ENCODE measurements at regions not wholly inside any gene's neighbourhood (a gene's known extent, or its start where the extent isn't known, plus 50 kb on each side); places are given as distances from the start of the nearest gene placed in this dataset.
"Not testable (repeated sequence)": the region's sequence is repeated elsewhere in the genome, so short reads cannot be mapped to it uniquely, and the experiment has no call there.

DNA sequence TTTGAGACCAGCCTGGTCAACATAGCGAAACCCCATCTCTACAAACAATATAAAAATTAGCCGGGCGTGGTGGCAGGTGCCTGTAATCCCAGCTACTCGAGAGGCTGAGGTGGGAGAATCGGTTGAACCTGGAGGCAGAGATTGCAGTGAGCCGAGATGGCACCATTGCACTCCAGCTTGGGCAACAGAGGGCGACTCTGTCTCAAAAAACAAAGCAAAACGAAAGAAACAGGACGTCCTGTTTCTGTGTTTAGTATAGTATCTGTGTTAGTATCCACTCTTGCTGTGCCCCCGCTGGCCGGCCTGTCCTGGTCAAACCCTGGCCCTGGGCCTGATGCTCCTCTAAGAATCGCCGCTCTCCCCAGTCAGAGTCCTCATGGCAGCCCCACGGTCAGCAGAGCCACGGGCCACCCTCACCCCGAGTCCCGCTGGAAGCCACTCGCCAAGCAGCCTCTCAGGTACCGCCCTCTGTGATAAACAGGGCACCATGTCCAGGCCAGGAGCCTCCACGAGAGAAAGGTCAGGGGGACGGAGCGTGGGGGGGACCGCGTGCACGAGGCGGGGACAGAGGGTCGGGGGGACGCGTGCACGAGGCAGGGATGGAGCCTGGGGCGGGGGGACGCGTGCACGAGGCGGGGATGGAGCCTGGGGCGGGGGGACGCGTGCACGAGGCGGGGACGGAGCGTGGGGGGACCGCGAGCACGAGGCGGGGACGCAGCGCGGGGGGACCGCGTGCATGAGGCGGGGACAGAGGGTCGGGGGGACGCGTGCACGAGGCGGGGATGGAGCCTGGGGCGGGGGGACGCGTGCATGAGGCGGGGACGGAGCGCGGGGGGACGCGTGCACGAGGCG is 384.5 kb downstream of the SMOC2 start:
- no peak for DNase-seq (ENCODE audit: low read depth)

DNA sequence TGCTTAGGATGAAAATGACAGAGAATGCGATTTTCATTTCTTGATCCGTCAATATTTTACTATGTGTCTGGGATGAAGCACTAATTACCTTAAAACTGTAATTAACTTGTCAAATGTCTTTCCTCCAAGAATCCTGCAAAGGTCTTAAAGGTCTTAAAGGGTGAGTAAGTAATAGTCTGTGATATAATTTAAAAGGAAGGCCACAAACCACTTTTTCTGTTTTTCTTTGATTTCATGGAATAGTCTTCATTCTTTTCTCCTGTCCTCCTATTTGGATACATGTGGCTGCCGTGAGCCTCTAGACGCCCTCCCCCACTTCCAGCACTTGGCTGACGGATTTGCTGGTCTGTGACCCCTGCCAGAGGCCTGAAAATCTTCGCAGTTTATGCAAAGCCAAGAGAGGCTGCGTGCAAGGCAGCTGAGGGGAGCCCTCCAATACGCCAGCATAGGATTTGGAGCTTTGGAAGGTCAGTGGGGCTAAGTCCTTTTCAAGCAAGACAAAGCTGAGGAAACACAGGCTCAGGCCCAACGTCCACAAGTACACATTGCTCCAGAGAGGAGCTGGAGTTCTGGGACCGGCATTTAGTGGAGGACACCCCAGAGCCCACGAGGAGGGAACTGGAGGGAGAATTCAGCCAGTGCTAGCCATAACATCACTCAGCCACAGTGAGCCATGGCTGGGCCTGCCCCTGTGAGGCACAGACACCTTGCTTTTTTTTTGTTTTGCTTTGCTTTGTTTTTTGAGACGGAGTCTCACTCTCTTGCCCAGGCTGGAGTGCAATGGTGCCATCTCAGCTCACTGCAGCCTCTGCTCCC is 382.6 kb downstream of the SMOC2 start:
- no peak for DNase-seq (ENCODE audit: low read depth)

DNA sequence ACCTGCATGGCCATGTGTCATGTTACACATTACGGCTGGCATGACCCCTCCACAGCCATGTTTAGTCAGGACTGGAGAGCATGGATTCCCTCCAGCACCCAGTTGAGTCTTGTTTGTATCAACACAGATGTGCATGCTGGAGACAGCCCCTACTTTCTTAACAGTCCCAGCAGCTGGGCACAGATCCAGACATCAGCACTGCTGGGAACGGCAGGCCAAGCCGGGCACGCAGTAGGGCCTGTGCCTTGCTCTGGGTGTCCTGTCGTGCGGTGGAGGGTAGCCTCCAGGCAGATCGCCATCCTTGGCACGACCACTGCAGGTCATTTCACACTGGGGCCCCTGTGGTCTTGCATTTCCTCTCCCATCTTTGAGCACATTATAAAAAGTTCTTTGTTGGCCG is 381.4 kb downstream of the SMOC2 start:
- DNase-seq (ENCODE audit: low read depth): no peak

DNA sequence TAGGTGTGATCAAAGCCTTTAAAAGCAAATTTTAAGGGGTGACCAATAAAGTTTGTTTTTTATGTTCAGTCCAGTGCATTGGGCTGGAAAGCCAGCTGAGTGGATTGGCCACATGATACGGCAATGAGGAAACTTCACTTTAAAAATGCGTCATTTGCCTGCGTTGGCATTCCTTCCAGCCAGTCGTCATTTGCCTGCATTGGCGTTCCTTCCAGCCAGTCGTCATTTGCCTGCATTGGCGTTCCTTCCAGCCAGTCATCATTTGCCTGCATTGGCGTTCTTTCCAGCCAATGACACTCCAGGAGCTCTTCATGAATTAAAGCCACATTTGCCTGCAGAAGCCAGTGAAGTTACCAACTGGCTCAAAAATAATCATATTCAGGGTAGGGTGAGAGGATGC is 378.6 kb downstream of the SMOC2 start:
- DNase-seq (ENCODE audit: low read depth): no peak

DNA sequence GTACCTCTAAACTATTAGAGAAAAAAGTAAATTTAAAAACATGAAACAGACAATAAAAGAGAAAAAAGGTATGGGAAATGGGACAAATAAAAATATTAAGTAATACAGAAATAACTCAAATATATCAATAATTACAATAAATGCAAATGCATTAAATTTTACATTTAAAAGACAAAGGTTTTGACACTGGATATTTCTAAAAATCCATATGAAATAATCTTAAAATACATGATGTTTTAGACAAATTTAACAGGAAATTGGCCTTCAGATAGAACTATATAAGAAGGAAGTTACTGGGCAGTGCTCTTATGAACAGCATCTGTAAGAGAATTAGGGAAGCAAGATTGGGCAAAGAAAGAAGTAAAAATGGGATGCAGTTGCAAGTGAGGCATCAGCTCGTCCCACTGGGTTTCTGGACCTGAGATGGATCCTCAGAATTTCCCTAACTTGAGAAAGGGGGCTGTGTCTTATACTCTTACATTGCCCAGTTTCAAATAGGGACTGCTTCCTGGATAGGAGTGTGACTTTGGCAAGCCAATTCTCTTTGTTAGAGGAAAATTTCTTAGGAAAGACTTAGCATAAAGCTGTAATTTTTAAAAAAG is 376.7 kb downstream of the SMOC2 start:
- DNase-seq (ENCODE audit: low read depth): no peak

DNA sequence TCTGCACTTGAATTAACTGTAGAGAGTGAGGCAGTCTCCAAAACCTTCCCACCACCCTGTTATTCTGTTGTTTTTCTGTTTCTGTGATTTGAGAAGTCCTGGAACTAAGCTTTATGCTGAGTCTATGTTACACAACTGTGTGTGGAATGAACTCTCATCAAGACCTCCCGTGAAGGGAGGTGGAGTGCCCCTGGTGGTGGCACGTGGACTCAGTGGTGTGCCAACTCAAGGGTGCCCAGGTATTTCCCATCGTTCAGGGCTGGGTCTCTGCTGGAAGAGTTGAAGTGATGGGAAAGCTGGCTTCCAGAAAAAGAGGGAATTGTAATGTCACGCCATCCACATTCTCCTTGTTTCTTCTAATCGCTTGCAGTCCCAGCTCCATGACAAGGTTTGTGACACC is 374.2 kb downstream of the SMOC2 start:
- no peak for DNase-seq (ENCODE audit: low read depth)

DNA sequence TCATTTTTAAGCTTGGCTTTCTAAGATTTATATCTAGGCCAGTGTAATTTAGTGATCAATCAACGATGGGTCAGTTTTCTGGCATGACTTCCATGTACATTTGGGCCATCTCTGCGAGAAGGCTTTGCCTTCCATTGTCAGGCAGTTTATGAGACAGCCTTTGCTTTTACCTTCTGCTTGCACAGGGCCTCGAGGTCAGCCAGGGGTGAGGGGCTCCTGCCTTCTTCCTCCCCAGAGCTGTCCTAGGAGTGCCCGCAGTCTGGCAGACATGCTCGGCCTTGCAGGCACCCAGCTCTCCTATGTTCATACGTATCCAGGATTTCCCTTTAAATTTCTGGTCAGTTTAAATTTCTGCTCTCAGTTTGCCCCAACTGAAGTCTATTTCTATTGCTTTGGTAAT is 367.2 kb downstream of the SMOC2 start:
- no peak for DNase-seq (ENCODE audit: low read depth)

DNA sequence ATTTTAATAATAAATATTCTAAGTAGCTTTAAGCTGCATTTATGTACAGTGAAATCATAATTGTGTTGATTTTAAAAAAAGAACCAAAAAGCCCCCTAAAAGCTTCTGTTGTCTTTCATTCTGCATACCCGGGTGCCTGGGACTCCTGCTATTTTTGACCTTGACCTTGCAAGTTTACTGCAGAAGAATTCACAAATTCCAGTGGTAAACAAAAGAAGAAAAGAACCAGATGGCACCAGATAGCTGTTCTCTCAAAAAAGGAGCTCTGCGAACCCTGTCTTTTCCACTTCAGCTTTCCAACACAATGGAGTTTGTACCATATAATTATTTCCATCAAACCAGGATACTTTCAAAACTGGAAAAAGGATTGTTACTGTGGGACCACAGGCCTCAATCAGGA is 363.3 kb downstream of the SMOC2 start:
- no peak for DNase-seq (ENCODE audit: low read depth)

DNA sequence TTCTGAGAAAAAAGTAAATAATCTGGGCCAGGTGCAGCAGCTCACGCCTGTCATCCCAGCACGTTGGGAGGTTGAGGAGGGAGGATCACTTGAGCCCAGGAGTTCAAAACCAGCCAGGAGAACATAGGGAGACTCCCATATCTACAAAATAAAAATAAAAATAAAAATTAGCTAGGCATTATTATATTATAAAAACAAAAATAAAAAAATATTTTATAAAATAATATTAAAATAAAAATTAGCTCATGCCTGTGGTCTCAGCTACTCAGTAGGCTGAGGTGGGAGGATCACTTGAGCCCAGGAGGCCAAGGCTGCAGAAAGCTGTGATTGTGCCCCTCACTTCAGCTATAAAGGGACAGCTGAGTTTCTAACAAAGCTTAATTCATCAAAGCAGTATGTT is 362.9 kb downstream of the SMOC2 start:
- no peak for DNase-seq (ENCODE audit: low read depth)

DNA sequence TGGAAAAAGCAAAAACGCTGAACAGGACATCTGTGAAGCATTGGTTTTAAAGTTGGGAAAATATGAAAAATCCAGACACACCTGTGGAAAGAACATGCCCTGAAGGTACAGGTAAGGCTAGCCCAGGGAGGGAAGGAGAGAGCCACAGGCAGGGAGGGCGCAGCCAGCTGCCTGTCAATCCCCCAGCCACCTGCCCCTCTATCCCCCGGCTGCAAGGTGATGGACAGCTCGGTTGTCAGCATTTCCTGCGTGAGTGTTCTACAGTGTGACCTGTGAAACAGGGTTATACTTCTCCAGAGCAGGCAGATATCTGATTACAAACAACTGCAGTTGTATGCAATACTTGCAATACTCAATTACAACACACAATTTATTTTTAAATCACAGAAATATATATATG is 358.1 kb downstream of the SMOC2 start:
- DNase-seq (ENCODE audit: low read depth): no peak

DNA sequence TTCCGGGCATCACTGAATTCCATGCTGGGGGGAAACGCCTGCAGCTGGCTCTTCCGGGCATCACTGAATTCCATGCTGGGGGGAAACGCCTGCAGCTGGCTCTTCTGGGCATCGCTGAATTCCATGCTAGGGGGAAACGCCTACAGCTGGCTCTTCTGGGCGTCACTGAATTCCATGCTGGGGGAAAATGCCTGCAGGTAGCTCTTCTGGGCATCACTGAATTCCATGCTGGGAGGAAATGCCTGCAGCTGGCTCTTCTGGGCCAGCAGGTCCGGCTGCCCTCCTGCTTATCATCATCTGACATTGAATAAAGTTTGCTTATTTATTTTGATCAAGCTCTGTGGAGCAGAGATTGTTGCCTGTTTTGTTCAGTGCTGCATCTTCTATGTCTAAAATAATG is 355.1 kb downstream of the SMOC2 start:
- DNase-seq (ENCODE audit: low read depth): no peak

DNA sequence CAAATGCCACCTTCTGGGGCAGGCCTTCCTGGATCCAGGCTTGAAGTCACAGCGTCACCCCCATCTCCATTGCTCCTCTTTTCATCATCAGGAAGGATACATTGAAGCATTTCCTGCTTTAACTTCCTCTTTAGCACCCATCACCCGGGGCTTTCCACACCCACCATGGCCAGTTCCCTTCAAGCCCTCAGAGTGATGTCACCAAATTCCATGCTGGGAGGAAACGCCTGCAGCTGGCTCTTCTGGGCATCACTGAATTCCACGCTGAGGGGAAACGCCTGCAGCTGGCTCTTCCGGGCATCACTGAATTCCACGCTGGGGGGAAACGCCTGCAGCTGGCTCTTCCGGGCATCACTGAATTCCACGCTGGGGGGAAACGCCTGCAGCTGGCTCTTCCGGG is 354.6 kb downstream of the SMOC2 start:
- not testable (repeated sequence) for DNase-seq (ENCODE audit: low read depth)

DNA sequence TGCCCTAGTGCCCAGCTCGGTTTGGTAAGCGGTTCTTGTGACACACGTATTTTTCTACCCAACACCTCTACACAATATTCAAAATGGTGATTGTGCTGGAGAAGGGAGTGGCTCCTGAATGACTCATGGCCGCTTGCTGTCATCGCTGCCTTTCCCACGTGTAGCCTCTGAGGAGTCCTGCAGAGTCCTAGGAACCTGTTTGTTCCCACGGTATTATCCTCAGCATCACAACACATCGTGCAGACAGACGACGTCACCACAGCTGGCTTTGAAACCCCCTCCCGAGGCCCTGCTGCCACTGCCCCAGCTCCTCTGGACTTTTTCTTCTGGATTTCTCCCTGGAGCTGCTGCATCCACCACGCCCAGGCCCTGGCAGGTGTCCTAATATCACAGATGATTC is 353.5 kb downstream of the SMOC2 start:
- no peak for DNase-seq (ENCODE audit: low read depth)

DNA sequence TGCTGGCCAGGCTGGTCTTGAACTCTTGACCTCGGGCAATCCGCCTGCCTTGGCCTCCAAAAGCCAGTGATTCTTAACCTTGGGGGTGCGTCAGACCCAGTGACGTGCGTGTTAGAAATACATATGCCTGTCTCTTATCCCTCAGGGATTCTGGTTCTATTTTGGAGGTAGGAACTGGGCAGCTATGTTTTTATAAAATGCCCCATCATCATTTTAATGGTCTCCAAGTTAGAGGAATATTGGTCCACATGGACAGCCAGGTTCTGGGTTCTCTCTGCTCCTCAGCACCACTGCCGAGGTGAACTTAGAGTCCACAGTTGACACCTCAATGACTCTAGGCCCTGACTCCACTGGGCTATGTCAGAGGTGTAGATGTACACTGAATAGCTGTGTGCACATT is 352.7 kb downstream of the SMOC2 start:
- no peak for DNase-seq (ENCODE audit: low read depth)

DNA sequence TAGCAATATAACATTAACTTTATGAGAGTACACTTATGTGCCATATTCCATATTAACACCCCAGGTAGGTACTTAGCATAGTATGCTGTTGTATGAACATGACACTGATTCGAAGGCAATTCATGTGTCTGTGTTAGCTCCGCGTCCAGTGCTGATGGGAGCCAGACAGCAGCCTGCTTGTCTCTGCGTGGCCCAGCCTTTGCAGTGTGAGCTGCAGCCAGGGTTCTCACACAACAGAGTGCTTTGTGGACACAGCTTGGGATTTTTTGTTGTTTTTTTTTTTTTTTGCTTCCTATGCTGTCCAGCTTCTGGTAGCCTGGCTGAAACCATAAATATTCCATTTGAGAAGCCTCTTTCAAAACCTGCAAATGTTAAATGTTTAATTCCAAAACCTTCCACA is 350.9 kb downstream of the SMOC2 start:
- no peak for DNase-seq (ENCODE audit: low read depth)

DNA sequence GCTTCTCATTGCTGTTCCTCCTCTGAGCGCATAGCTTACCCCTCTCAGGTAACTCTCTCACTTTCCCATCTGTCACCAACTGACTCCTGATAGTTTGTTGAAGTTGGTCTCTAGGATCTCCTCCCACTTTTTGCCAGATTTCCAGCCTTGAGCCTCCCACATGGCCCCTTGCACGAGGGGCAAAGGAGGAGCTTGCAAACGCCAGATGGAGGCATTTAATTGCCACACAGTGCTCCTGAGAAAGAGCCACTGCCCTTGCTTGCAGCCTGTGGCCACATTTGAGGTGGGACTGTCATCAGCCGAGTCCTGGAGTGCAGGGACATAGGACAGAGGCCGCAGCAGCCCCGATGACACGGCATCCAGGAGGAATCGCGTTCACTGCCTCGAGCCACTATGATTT is 348.7 kb downstream of the SMOC2 start:
- DNase-seq (ENCODE audit: low read depth): no peak

DNA sequence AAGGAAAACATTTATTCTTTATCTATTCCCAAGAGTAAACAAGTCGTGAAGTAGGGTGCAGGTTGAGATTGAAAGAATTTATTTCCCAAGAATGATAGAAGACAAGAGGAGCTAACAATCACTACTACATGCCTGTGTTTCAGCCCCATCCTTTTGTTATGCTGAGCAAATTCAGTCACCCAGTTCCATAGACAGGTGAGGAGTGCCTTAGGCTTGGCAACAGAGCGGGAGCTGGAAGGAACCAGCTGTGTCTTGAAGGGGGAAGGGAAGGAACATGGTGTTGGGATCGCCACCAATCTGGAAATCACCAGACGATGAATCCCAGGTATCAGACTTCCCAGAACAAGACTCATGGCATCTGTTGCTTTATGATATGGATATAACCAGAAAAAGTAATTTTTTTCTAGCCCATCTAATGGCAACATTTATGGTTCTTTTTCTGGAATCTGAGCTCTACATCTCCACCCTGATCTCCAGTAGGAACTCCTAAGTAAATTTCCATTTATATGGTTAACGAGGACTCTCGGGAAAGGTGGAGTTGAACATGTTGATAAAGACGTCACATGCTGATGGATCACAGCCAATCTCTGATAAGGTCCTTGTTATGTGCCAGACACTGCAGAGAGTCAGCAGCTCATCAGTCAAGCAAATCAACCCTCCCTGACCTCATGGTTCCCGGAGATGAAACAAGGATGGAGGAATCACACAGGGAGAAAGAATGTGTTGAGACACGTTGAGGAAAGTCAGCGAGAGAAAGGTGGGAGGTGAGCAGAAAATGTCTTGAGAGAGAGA is 344.9 kb downstream of the SMOC2 start:
- no peak for DNase-seq (ENCODE audit: low read depth)

DNA sequence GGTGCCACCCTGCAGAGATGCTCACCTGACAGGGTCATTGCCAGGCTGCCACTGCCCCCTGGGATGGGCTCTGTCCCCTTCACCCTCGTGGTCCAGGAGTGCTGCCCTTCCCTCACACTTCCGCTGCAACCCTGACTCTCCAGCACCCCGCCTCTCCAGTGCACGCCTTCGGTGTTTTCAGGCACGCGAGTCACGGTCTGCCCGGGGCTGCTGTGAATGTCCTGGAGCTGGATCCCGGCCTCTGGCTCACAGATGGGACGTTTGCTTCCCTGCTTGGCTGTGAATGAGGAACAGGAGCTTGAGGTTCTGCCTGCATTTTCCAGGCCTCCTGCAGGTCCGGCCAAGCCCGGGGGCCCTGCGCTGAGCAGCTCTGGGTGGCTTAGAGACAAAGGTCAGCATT is 343.4 kb downstream of the SMOC2 start:
- DNase-seq (ENCODE audit: low read depth): no peak

DNA sequence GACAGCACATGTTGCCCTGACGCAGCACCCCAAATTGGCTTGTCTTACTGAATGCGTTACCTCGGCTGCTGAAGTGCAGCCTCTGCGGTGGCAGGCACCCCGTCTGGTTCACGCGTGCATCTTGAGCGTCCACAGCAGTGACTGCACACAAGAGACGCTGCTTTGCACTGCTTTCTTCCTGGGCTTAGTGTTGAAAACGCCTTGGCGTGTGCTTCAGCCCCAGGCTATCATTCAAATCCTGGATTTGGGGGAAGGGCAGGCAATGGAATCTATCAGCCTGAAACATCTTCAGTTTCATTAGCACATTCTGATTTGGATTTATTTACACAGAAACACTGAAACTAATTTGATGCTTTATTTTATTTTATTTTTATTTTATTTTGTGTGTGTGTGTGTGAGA is 342.7 kb downstream of the SMOC2 start:
- DNase-seq (ENCODE audit: low read depth): no peak

DNA sequence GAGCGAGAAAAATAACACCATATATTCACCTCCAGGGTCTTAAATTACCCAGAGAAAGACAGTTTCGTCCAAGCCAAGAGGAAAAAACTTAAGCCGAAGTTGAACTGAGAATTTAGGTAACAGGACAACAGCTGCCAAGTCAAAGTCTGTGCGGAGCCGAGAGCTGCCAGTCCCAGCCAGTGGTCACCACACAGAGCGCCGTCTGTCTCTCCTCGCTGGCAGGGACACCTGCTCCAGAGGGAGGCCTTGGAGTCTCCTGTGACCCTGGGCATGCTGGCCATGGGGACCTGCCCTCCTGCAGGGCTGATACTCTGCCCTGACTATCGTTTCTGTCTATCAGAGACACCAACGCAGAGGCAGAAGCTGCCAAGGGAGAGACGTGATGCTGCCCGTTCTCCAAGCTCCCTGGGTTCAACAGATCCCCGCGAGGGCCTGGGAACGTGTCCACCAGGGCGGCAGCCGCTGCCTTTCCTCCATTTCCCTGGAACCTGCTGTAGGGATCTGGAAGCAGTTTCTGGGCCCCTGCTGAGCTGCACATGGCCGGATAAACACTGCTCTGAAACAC is 341.3 kb downstream of the SMOC2 start:
- DNase-seq (ENCODE audit: low read depth): no peak

DNA sequence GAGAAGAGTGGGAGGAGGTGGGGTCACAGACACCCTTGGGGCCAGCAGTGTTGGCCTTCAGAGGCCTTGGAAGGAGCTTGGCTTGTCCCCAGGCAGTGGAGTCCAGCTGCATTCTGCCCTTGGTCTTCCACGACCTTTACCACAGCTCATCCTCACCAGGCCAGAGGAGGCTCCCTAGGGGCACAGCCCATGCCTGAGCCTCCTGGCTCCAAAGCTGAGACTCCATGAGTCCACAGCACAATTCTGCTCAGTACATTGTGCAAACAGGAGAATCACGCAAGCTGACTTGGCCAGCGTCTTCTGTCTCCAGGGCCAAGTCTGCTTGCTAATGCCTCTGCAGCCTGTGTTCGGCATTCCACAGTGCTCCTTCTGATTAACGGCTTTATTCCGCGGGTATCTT is 337.2 kb downstream of the SMOC2 start:
- no peak for DNase-seq (ENCODE audit: low read depth)

DNA sequence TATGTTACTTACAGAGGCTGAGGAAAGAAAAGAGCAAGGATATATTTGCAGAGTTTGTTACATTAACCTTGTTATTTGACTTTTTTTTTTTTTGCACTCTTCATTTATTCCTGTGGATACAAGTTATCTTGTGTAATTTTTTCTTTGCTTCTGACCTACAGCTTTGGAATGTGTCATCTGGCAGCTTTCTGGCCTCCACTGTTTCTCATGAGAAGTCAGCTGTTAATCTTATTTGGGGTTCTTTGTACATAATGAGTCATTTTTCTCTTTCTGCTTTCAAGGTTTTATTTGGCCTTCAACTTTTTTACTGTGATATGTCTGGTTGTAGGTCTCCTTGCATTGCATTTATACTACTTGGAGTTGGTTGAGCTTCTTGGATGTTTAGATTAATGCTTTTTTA is 333.4 kb downstream of the SMOC2 start:
- DNase-seq (ENCODE audit: low read depth): no peak

Measured in GM04503 (cell line).